ENCODE measurements at regions not wholly inside any gene's neighbourhood (a gene's known extent, or its start where the extent isn't known, plus 50 kb on each side); places are given as distances from the start of the nearest gene placed in this dataset.

DNA sequence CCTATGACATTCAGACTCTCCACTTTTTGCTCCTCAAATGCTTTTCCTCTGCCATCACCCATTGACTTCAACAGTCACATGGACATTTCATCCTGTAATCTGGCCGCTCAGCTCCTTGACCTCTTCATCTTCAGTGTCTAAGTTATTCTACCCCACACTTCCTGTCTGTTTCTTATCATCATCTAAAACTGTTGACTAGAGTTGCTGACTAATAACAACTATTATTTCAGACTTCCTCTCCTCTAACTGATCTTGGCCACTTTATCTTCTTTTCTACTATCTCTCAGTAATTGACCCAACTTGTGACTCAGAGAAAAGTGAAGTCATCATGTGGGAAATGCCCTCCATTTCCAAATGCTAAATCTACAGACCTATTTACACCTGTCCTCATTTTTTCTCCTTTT is 254.7 kb upstream of the TRPC7 start (continued):
- no peak for TF ChIP-seq CEBPB (IDR thresholded peaks at IDR 0.05; ENCODE audit: low read depth, low read length)
- TF ChIP-seq SP4 (IDR thresholded peaks at IDR 0.05; ENCODE audit: low read length) = no peak
- no peak for TF ChIP-seq SAP30 (IDR thresholded peaks at IDR 0.05; ENCODE audit: insufficient read depth, insufficient replicate concordance, low read length)

All from H1 (cell line).